IMR-90 (cell line): ENCODE measurements at regions not wholly inside any gene's neighbourhood (a gene's known extent, or its start where the extent isn't known, plus 50 kb on each side); places are given as distances from the start of the nearest gene placed in this dataset.

Experiments used
- CEBPB ChIP-seq: IDR thresholded peaks from 2 replicates; pipeline ENCODE4 v1.6.1; 2012; ENCODE audit warnings: low read depth, low read length, improper control_type of control experiment
- MXI1 ChIP-seq: IDR thresholded peaks from 2 replicates; pipeline ENCODE4 v1.6.1; 2012; ENCODE audit warnings: low read depth, mild to moderate bottlenecking, low read length, moderate library complexity, borderline replicate concordance
- RAD21 ChIP-seq: IDR thresholded peaks from 2 replicates; pipeline ENCODE4 v1.6.1; 2012; ENCODE audit warnings: low read length, improper control_type of control experiment
- RCOR1 ChIP-seq: IDR thresholded peaks from 2 replicates; pipeline ENCODE4 v1.6.1; 2012; ENCODE audit warnings: mild to moderate bottlenecking, low read length, improper control_type of control experiment; ENCODE audit not compliant: insufficient replicate concordance
- RFX5 ChIP-seq: IDR thresholded peaks from 2 replicates; pipeline ENCODE4 v1.8.0; 2012; ENCODE audit warnings: low read depth, mild to moderate bottlenecking, low read length, moderate library complexity
- TF ChIP-seq, protein P1 (sequence below): conservative IDR thresholded peaks from 2 replicates; pipeline ENCODE4 v1.5.1; 2012; ENCODE audit warnings: mild to moderate bottlenecking, low read depth, low read length, improper control_type of control experiment

GRCh38 chr2:208570066-208570465 is 163.5 kb downstream of the PTH2R start:
- TF ChIP-seq, protein P1, sequence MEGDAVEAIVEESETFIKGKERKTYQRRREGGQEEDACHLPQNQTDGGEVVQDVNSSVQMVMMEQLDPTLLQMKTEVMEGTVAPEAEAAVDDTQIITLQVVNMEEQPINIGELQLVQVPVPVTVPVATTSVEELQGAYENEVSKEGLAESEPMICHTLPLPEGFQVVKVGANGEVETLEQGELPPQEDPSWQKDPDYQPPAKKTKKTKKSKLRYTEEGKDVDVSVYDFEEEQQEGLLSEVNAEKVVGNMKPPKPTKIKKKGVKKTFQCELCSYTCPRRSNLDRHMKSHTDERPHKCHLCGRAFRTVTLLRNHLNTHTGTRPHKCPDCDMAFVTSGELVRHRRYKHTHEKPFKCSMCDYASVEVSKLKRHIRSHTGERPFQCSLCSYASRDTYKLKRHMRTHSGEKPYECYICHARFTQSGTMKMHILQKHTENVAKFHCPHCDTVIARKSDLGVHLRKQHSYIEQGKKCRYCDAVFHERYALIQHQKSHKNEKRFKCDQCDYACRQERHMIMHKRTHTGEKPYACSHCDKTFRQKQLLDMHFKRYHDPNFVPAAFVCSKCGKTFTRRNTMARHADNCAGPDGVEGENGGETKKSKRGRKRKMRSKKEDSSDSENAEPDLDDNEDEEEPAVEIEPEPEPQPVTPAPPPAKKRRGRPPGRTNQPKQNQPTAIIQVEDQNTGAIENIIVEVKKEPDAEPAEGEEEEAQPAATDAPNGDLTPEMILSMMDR = no peak
- no peak for TF ChIP-seq MXI1
- TF ChIP-seq CEBPB = no peak
- no peak for TF ChIP-seq RAD21
- TF ChIP-seq RFX5 = no peak
- no peak for TF ChIP-seq RCOR1
